HPDE6-E6E7 (cell line): ENCODE measurements at regions not wholly inside any gene's neighbourhood (a gene's known extent, or its start where the extent isn't known, plus 50 kb on each side); places are given as distances from the start of the nearest gene placed in this dataset.
A peak's percentile ranks its signal among the peaks of the same experiment; 100 is the strongest.
"Not testable (repeated sequence)": the region's sequence is repeated elsewhere in the genome, so short reads cannot be mapped to it uniquely, and the experiment has no call there.

Source experiments
- DNase-seq: peaks from one replicate; pipeline ENCODE4 v3.0.0; 2011; ENCODE audit warnings: missing footprints; ENCODE audit errors: extremely low spot score

DNA sequence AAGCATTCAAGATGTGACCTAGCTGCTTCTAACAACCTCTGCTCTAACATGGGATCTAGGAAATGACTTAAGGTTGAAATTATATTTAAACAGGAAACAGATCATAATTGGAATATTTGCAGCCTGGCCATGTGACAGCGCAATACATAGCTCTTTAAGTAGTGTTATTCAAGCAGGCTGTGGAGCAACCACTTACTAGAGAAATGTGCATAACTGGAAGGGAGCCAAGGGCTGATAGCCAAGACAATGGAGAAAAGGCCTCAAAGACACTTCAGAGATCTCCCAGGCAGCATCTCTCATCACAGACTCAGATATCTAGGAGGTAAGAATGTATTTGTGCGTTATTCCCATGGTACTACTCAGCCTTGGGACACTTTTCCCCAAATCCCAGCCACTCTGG lies 823.0 kb upstream of the PRMT6 start:
- no peak for DNase-seq

DNA sequence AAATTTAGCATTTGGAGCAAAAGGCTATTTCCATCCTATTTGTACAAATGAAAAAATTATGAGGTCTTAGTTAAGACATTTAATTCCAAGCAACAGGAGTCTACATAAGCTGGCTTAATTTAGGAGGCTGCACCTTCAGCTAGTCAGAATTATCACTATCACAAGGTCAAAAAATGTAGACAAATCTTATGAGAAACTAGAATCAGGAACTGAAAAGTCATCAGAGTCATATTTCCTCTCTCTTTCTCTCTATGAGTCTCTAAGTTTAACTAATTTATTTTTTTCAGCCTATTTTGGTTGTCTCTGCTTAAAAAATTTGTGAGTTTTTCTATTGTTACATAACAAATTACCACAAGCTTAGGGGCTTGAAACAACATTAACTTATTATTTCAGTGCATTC lies 807.1 kb upstream of the PRMT6 start:
- DNase-seq, result no peak

DNA sequence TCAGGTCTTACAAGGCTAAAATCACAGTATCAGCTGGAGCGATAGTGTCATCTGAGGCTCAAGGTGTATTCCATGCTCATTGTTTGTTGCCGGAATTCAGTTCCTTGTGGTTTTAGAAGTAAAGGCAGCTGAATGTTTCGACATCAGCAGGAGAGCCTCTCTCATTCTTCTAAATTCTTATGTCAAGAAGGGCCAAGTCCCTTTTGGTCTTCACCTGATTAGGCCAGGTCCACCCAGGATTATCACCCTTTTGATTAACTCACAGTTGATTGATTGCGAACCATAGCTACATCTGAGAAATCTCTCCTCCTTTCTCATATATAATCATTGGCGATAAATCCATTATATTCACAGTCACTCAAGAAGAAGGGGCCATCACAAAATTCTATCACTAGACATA lies 806.7 kb upstream of the PRMT6 start:
- no peak for DNase-seq

- peak; percentile 44 for DNase-seq
These were observed 801.7 kb upstream of the PRMT6 start for GRCh38 chr1:106254748-106255147.

- DNase-seq, result peak; percentile 21
These were observed 789.7 kb upstream of the PRMT6 start for GRCh38 chr1:106266786-106267185.

- peak; percentile 32 for DNase-seq
These were observed 788.4 kb upstream of the PRMT6 start for GRCh38 chr1:106268070-106268469.

DNA sequence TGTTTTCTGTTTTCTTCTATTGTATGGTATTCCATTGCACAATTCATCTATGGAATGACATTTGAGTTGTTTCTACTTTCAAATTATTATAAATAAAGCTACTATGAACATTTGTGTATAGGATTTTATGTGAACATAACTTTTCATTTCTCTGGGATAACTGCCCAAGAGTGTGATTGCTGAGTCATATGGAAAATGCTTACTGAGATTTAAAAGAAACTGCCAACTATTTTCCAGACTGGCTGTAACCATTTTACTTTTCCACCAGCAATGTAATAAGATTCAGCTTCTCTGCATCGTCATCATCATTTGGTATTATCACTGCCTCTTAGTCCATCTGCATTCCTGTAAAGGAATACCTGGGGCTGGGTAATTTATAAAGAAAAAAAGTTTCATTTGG lies 779.6 kb upstream of the PRMT6 start:
- no peak for DNase-seq

- DNase-seq, result no peak
These were observed 778.7 kb upstream of the PRMT6 start for GRCh38 chr1:106277786-106278185.

- DNase-seq, result no peak
These were observed 777.8 kb upstream of the PRMT6 start for GRCh38 chr1:106278716-106279115.

GRCh38 chr1:106289265-106289928 lies 767.1 kb upstream of the PRMT6 start:
- DNase-seq, result no peak

- DNase-seq, result no peak
These were observed 765.5 kb upstream of the PRMT6 start for GRCh38 chr1:106290805-106291501.

DNA sequence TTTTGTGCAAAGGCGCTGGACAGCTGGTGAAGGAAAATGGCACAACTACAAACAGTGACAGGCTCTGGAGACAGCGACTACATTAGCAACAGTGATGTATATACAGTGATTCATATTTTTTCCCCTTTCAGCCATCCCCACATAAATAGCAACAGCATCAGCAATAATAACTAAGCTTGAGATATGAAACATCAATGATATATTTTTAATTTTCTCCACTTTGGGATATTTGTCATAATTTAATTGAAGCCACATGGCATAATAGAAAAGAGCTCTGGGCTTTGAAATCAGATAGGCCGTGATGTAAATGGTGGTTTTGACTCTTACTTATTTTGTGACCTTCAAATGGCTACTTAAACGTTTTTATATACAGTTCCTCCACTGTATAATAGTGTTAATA lies 764.3 kb upstream of the PRMT6 start:
- no peak for DNase-seq

- no peak for DNase-seq
These were observed 760.0 kb upstream of the PRMT6 start for GRCh38 chr1:106296431-106296830.

DNA sequence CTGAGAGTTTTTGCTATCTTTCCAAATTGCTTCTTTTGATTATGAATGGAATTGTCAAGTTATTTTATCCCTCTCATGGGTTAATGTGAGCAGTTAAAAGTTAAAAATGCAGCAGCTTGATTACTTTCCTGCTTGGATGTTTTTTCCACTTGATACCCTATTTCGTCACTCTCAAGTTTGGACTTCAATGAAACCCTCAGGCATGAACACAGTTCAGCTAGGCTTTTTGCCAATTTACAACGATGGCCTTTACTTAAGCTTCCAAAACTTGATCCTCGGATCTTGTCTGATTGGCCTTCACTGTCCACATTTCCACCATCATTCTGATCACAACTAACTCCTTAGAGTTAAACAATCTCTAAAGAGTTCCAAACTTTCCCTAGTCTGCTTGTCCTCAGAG lies 752.4 kb upstream of the PRMT6 start:
- no peak for DNase-seq

DNA sequence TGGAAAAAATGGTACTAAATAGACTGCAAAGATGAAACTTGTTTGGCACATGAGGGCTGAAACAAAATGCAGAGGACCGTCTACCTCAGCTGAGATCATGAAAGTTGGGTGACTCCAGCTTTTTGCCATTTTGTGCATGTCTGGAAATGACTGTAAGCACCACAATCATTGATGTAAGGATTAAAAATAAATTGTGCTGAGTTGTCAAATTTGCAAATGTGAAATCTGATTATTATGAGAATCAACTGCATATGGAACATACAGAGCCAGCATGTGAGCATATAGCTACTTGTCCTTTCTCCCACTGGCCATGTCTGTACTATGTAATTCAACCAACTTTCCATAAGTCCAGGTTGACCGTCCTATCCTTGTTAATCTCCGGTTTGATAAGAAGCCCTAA lies 736.9 kb upstream of the PRMT6 start:
- no peak for DNase-seq

DNA sequence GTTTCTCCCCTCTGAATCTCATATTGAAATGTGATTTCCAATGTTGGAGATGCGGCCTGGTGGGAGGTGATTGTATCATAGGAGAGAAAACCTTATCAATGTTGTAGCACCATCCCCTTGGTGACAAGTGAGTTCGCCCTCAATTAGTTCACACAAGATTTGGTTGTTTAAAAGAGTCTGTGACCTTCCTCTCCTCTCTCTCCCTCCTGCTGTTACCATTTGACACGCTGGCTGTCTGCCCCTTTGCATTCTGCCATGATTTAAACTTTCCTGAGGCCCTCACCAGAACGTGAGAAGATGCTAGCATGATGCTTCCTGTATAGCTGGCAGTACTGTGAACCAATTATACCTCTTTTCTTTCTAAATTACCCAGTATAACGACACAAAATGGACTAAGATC lies 730.9 kb upstream of the PRMT6 start:
- DNase-seq, result no peak

DNA sequence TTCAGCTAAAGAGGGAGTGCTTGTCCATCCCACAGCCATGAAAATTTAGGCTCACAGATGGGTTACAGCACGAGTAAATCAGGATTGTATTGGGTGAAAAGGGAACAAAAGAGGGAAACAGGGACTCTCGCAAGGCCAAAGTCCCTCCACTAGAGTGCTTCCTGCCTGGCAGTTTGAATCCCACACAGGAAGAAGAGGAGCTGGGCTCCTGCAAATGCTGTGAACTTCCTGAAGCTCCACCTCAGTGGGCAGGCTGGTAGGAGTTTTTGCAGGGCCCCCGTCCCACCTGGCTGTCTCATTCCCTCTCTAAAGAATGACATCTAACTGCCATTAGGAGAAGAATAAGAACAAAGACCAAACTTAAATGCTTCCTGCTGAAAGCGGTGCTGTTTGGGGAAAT lies 712.0 kb upstream of the PRMT6 start:
- DNase-seq, result no peak

- DNase-seq, result peak; percentile 0
These were observed 696.2 kb upstream of the PRMT6 start for GRCh38 chr1:106360252-106360651.

DNA sequence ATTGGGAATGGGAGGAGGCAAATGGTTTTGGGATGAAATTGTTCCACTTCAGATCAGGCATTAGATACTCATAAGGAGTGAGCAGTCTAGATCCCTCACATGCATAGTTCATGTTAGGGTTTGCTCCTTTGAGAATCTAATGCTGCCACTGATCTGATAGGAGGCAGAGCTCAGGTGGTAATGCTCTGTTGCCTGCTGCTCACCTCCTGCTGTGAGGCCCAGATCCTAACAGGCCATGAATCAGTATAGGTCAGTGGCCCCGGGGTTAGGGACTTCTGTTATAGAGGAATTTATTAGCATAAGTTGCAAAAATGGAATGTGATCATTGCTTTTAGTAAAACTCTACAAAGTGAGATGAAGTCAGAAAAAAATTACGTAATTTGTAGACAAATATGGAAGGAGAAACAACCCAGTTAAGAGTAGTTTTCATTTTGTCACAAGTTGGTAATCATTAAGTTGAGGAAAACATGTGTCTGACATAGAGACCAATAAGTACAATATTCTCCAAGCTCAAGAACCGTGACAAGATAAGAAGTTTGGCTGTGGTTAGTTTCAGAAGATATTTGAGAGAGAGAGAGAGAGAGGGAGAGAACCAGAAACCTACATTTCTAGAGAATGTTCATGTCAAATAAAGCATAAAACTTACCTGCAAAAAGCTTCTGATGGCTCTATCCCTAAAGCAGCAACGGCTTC lies 689.7 kb upstream of the PRMT6 start:
- DNase-seq, result no peak

DNA sequence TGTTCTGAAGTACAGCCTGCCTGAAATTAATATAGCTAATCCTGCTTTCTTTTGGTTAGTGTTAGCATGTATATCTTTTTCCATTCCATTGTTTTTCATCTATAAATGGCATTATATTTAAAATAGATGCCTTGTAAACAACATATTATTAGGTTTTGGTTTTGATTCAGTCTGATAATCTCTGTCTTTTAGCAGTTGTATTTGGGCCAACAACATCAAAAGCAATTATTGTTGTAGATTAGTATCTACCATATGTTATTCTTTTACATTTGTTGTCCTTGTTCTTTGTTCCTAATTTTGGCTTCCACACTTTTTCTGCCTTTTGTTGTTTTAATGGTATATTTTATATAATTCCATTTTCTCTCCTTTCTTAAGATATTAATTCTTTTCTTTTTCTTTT lies 678.2 kb upstream of the PRMT6 start:
- no peak for DNase-seq

- no peak for DNase-seq
These were observed 675.7 kb upstream of the PRMT6 start for GRCh38 chr1:106380772-106381171.

DNA sequence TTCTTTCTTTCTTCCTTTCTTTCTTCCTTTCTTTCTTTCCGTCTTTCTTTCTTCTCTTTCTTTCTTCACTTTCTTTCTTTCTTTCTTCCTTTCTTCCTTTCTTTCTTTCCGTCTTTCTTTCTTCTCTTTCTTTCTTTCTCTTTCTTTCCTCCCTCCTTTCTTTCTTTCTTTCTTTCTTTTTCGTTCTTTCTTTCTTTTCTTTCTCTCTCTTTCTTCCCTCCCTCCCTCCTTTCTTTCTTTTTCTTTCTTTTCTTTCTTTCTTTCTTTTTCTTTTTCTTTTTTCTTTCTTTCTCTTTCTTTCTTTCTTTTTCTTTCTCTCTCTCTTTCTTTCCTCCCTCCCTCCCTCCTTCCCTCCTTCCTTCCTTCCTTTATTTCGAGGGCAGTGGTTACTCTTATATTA lies 667.3 kb upstream of the PRMT6 start:
- DNase-seq, result not testable (repeated sequence)

GRCh38 chr1:106393046-106393445 lies 663.4 kb upstream of the PRMT6 start:
- no peak for DNase-seq
